Keratinocyte (primary cell): ENCODE measurements at regions not wholly inside any gene's neighbourhood (a gene's known extent, or its start where the extent isn't known, plus 50 kb on each side); places are given as distances from the start of the nearest gene placed in this dataset.

ENCODE experiments used
- DNase-seq: peaks from one replicate; pipeline ENCODE4 v3.0.0-alpha.2; 2011; ENCODE audit warnings: low read depth, missing footprints, low spot score
- FAIRE-seq: peaks from 2 replicates; lab custom pipeline; 2011; peaks lifted over from hg19 to GRCh38; lab: Jason Lieb, UNC
- H2AFZ ChIP-seq: 2 replicates; pipeline ENCODE4 v1.6.0; 2012; ENCODE audit warnings: low read length, control low read depth, inconsistent platforms; ENCODE audit not compliant: control insufficient read depth
- H3K27ac ChIP-seq: 2 replicates; pipeline ENCODE4 v1.5.1; 2011; ENCODE audit warnings: low read length; ENCODE audit not compliant: control insufficient read depth, insufficient read depth
- H3K27me3 ChIP-seq: 3 replicates; pipeline ENCODE4 v1.6.0; 2011; ENCODE audit warnings: low read length; ENCODE audit not compliant: control insufficient read depth, insufficient read depth; ENCODE audit errors: extremely low read depth
- H3K36me3 ChIP-seq, 2 experiments: 2 replicates in 1 of 2; 3 replicates in 1 of 2; pipeline ENCODE4 v1.5.1; 2011; ENCODE audit warnings: low read length in 2 of 2, mild to moderate bottlenecking in 1 of 2; ENCODE audit not compliant: control insufficient read depth in 2 of 2, insufficient read depth in 2 of 2; ENCODE audit errors: extremely low read depth in 1 of 2
- H3K4me1 ChIP-seq: 3 replicates; pipeline ENCODE4 v1.5.1; 2011; ENCODE audit warnings: low read length; ENCODE audit not compliant: control insufficient read depth, insufficient read depth; ENCODE audit errors: extremely low read depth
- H3K4me2 ChIP-seq: 3 replicates; pipeline ENCODE4 v1.6.0; 2011; ENCODE audit warnings: low read depth, low read length; ENCODE audit not compliant: control insufficient read depth, insufficient read depth; ENCODE audit errors: extremely low read depth
- H3K4me3 ChIP-seq, 3 experiments: fragments of 200-600 bp in 1 of 3; sonication (generic) in 1 of 3; 2 replicates in 2 of 3; 3 replicates in 1 of 3; pipeline ENCODE4 v1.5.1; 2011 to 2016; ENCODE audit warnings: low read length in 3 of 3, mild to moderate bottlenecking in 3 of 3, control low read depth in 2 of 3, inconsistent platforms in 1 of 3, low read depth in 1 of 3, mixed read lengths in 1 of 3, mixed run types in 1 of 3, moderate library complexity in 1 of 3; ENCODE audit not compliant: control insufficient read depth in 2 of 3, insufficient read depth in 2 of 3; ENCODE audit errors: extremely low read depth in 1 of 3
- H3K79me2 ChIP-seq: 2 replicates; pipeline ENCODE4 v1.6.0; 2012; ENCODE audit warnings: low read length; ENCODE audit not compliant: control insufficient read depth, insufficient read depth
- H3K9ac ChIP-seq: 3 replicates; pipeline ENCODE4 v1.6.0; 2011; ENCODE audit warnings: low read length; ENCODE audit not compliant: control insufficient read depth, insufficient read depth; ENCODE audit errors: extremely low read depth
- H3K9me1 ChIP-seq: 3 replicates; pipeline ENCODE4 v1.6.0; 2011; ENCODE audit warnings: low read length; ENCODE audit not compliant: control insufficient read depth, insufficient read depth; ENCODE audit errors: extremely low read depth
- H3K9me3 ChIP-seq: 2 replicates; pipeline ENCODE4 v1.5.1; 2012; ENCODE audit warnings: low read depth, low read length; ENCODE audit not compliant: control insufficient read depth
- H4K20me1 ChIP-seq: 3 replicates; pipeline ENCODE4 v1.6.0; 2011; ENCODE audit warnings: low read length; ENCODE audit not compliant: control insufficient read depth, insufficient read depth; ENCODE audit errors: extremely low read depth
- CTCF ChIP-seq, 3 experiments: IDR thresholded peaks in 1 of 3; conservative IDR thresholded peaks in 1 of 3; optimal IDR thresholded peaks in 1 of 3; 2 replicates in 2 of 3; 3 replicates in 1 of 3; pipeline versions ENCODE3 to v1.5.1; 2011; ENCODE audit warnings: low read length in 3 of 3, mild to moderate bottlenecking in 3 of 3, moderate library complexity in 2 of 3, control low read depth in 1 of 3, inconsistent platforms in 1 of 3; ENCODE audit not compliant: insufficient read depth in 2 of 3; ENCODE audit errors: extremely low read depth in 1 of 3
- EZH2 ChIP-seq: IDR thresholded peaks from one replicate; pipeline ENCODE4 v1.6.1; 2012; ENCODE audit warnings: inconsistent platforms, mild to moderate bottlenecking, low read length, moderate library complexity
- dilution Hi-C: fragments of 300-500 bp; cut with MboI; formaldehyde crosslinking; loops from one replicate; pipeline ENCODE4 v1.7.0; 2020; ENCODE audit warnings: low sequenced_read_pairs; ENCODE audit not compliant: extremely low pct_ligation_motif_present

DNA sequence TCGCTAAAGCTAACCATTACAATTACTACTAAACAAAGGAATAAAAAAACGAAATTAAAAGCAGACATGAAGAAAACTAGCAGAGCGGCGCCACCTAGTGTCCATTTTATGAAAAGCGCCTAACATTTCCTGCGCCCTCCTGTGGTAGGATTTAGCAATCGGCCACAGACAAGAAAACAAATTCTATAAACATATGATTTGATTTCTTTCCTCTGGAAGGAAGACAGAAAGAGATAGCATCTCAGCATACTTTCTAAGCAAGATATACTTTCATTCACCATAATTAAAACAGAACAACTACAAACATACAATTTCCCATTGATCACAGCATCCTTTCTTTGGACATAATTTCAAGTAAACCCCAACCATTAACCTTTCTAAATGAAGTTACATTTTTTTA lies 337.7 kb upstream of the NPVF start:
- no peak overlapping the region for H3K4me3 ChIP-seq
- no peak overlapping the region for H3K9ac ChIP-seq
- DNase-seq = no peak
- H3K4me2 ChIP-seq = peak overlapping the region; percentile 18
- H3K36me3 ChIP-seq = no peaks in the 10 kb centered on the region
- H3K27me3 ChIP-seq = no peaks in the 10 kb centered on the region
- H3K9me1 ChIP-seq = no peaks in the 10 kb centered on the region
- no peaks in the 10 kb centered on the region for H3K9me3 ChIP-seq
- no peaks in the 10 kb centered on the region for H4K20me1 ChIP-seq
- peak; percentile 81 to 100 (median 96) for TF ChIP-seq CTCF (optimal IDR thresholded peaks at IDR 0.05 in 1 of 3, IDR thresholded peaks at IDR 0.05 in 1 of 3, conservative IDR thresholded peaks at IDR 0.05 in 1 of 3; ENCODE audit: extremely low read depth in 1 of 3, insufficient read depth in 2 of 3, low read length in 3 of 3)
- TF ChIP-seq EZH2 = no peak
- no peaks in the 10 kb centered on the region for H3K4me1 ChIP-seq
- peak; percentile 75 for FAIRE-seq
- H3K27ac ChIP-seq = no peak overlapping the region
- dilution Hi-C loops = no loop called here
- no peaks in the 10 kb centered on the region for H3K79me2 ChIP-seq
- H2AFZ ChIP-seq = no peak overlapping the region

DNA sequence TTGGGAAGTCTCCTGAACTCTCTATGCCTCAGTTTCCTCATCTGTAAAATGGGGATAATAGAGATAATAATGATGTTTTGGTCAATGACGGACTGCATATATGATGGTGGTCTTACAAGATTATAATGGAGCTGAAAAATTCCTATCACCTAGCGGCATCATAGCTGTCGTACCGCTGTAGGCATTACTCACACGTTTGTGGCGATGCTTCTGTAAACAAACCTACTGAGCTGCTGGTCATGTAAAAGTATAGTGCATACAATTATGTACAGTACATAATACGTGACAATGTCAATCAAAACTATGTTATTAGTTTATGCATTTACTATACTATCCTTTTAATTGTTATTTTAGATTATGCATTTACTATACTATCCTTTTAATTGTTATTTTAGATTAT lies 339.1 kb upstream of the NPVF start:
- H2AFZ ChIP-seq = no peak overlapping the region
- no peaks in the 10 kb centered on the region for H3K36me3 ChIP-seq
- no peaks in the 10 kb centered on the region for H3K79me2 ChIP-seq
- DNase-seq (no peak), FAIRE-seq (no peak)
- H3K4me1 ChIP-seq = no peaks in the 10 kb centered on the region
- H4K20me1 ChIP-seq = no peaks in the 10 kb centered on the region
- no peaks in the 10 kb centered on the region for H3K9me3 ChIP-seq
- no peak for TF ChIP-seq CTCF (optimal IDR thresholded peaks at IDR 0.05 in 1 of 3, IDR thresholded peaks at IDR 0.05 in 1 of 3, conservative IDR thresholded peaks at IDR 0.05 in 1 of 3; ENCODE audit: extremely low read depth in 1 of 3, insufficient read depth in 2 of 3, low read length in 3 of 3)
- no peak for TF ChIP-seq EZH2
- H3K27ac ChIP-seq = no peak overlapping the region
- dilution Hi-C loops = no loop called here
- no peak overlapping the region for H3K4me2 ChIP-seq
- H3K9me1 ChIP-seq = no peaks in the 10 kb centered on the region
- H3K9ac ChIP-seq = no peak overlapping the region
- H3K27me3 ChIP-seq = no peaks in the 10 kb centered on the region
- H3K4me3 ChIP-seq = no peak overlapping the region
